ENCODE measurements at regions not wholly inside any gene's neighbourhood (a gene's known extent, or its start where the extent isn't known, plus 50 kb on each side); places are given as distances from the start of the nearest gene placed in this dataset.
"Not testable (repeated sequence)": the region's sequence is repeated elsewhere in the genome, so short reads cannot be mapped to it uniquely, and the experiment has no call there.

GRCh38 chr2:392181-392925 lies 104.5 kb upstream of the ALKAL2 start:
- no peak for DNase-seq

- no peak for DNase-seq
These were observed 103.8 kb upstream of the ALKAL2 start for GRCh38 chr2:391696-392095.

- no peak for DNase-seq
These were observed 103.1 kb upstream of the ALKAL2 start for GRCh38 chr2:390959-391358.

- not testable (repeated sequence) for DNase-seq
These were observed 102.1 kb upstream of the ALKAL2 start for GRCh38 chr2:389985-390384.

GRCh38 chr2:388752-389151 lies 100.9 kb upstream of the ALKAL2 start:
- DNase-seq, result not testable (repeated sequence)

- no peak for DNase-seq
These were observed 100.1 kb upstream of the ALKAL2 start for GRCh38 chr2:387980-388421.

- DNase-seq, result no peak
These were observed 98.7 kb upstream of the ALKAL2 start for GRCh38 chr2:386406-387103.

- DNase-seq, result no peak
These were observed 97.9 kb upstream of the ALKAL2 start for GRCh38 chr2:385785-386184.

- no peak for DNase-seq
These were observed 97.2 kb upstream of the ALKAL2 start for GRCh38 chr2:385061-385460.

- no peak for DNase-seq
These were observed 96.0 kb upstream of the ALKAL2 start for GRCh38 chr2:383888-384287.

GRCh38 chr2:383178-383577 lies 95.3 kb upstream of the ALKAL2 start:
- no peak for DNase-seq

GRCh38 chr2:382728-383022 lies 94.8 kb upstream of the ALKAL2 start:
- no peak for DNase-seq

GRCh38 chr2:381941-382727 lies 94.2 kb upstream of the ALKAL2 start:
- no peak for DNase-seq

- no peak for DNase-seq
These were observed 93.3 kb upstream of the ALKAL2 start for GRCh38 chr2:381181-381580.

- no peak for DNase-seq
These were observed 92.9 kb upstream of the ALKAL2 start for GRCh38 chr2:380772-381171.

GRCh38 chr2:380221-380620 lies 92.3 kb upstream of the ALKAL2 start:
- DNase-seq, result no peak

- no peak for DNase-seq
These were observed 91.9 kb upstream of the ALKAL2 start for GRCh38 chr2:379778-380177.

- DNase-seq, result no peak
These were observed 90.5 kb upstream of the ALKAL2 start for GRCh38 chr2:378364-378763.

- DNase-seq, result no peak
These were observed 89.5 kb upstream of the ALKAL2 start for GRCh38 chr2:377414-377813.

GRCh38 chr2:375956-376307 lies 88.0 kb upstream of the ALKAL2 start:
- DNase-seq, result no peak

GRCh38 chr2:375270-375955 lies 87.5 kb upstream of the ALKAL2 start:
- DNase-seq, result no peak

- DNase-seq, result no peak
These were observed 80.5 kb upstream of the ALKAL2 start for GRCh38 chr2:368386-368785.

GRCh38 chr2:367246-367645 lies 79.4 kb upstream of the ALKAL2 start:
- no peak for DNase-seq

GRCh38 chr2:366706-367105 lies 78.8 kb upstream of the ALKAL2 start:
- no peak for DNase-seq

Measured in OCI-M1 (cell line).